CD4-positive, alpha-beta T cell treated with Interleukin-2 at 100 ng/mL for 4 hours (primary cell): ENCODE measurements at regions not wholly inside any gene's neighbourhood (a gene's known extent, or its start where the extent isn't known, plus 50 kb on each side); places are given as distances from the start of the nearest gene placed in this dataset.
"Not testable (repeated sequence)": the region's sequence is repeated elsewhere in the genome, so short reads cannot be mapped to it uniquely, and the experiment has no call there.

Experiments used
- DNase-seq: peaks from one replicate; pipeline ENCODE4 v3.0.0-alpha.2; 2020; ENCODE audit warnings: low spot score

GRCh38 chr13:64180756-64181155 is 2765.1 kb upstream of the PCDH20 start:
- no peak for DNase-seq

- no peak for DNase-seq
Measured at GRCh38 chr13:64165826-64166225, 2750.2 kb upstream of the PCDH20 start.

- no peak for DNase-seq
Measured at GRCh38 chr13:64164435-64164834, 2748.8 kb upstream of the PCDH20 start.

GRCh38 chr13:64160479-64160878 is 2744.8 kb upstream of the PCDH20 start:
- DNase-seq = no peak

- DNase-seq = no peak
Measured at GRCh38 chr13:64158908-64159307, 2743.3 kb upstream of the PCDH20 start.

GRCh38 chr13:64154514-64154913 is 2738.9 kb upstream of the PCDH20 start:
- no peak for DNase-seq

- no peak for DNase-seq
Measured at GRCh38 chr13:64130600-64130999, 2715.0 kb upstream of the PCDH20 start.

GRCh38 chr13:64130171-64130570 is 2714.5 kb upstream of the PCDH20 start:
- DNase-seq = no peak

GRCh38 chr13:64127856-64128255 is 2712.2 kb upstream of the PCDH20 start:
- DNase-seq = no peak

- DNase-seq = no peak
Measured at GRCh38 chr13:64127192-64127591, 2711.5 kb upstream of the PCDH20 start.

- DNase-seq = not testable (repeated sequence)
Measured at GRCh38 chr13:64121023-64121709, 2705.5 kb upstream of the PCDH20 start.

GRCh38 chr13:64099994-64100393 is 2684.3 kb upstream of the PCDH20 start:
- DNase-seq = no peak

GRCh38 chr13:64090311-64090710 is 2674.7 kb upstream of the PCDH20 start:
- no peak for DNase-seq

GRCh38 chr13:64088491-64088890 is 2672.8 kb upstream of the PCDH20 start:
- DNase-seq = no peak

GRCh38 chr13:64087624-64088023 is 2672.0 kb upstream of the PCDH20 start:
- DNase-seq = no peak

GRCh38 chr13:64083811-64084210 is 2668.2 kb upstream of the PCDH20 start:
- no peak for DNase-seq

GRCh38 chr13:64083396-64083795 is 2667.7 kb upstream of the PCDH20 start:
- no peak for DNase-seq

GRCh38 chr13:64078480-64078936 is 2662.9 kb upstream of the PCDH20 start:
- DNase-seq = no peak

- no peak for DNase-seq
Measured at GRCh38 chr13:64078025-64078424, 2662.4 kb upstream of the PCDH20 start.

- DNase-seq = not testable (repeated sequence)
Measured at GRCh38 chr13:64077132-64077835, 2661.6 kb upstream of the PCDH20 start.

GRCh38 chr13:64075543-64076271 is 2660.1 kb upstream of the PCDH20 start:
- DNase-seq = no peak

- DNase-seq = no peak
Measured at GRCh38 chr13:64074971-64075474, 2659.4 kb upstream of the PCDH20 start.

- DNase-seq = no peak
Measured at GRCh38 chr13:64073203-64073602, 2657.6 kb upstream of the PCDH20 start.
